Glutamatergic neuron (in vitro differentiated cells): ENCODE measurements at regions not wholly inside any gene's neighbourhood (a gene's known extent, or its start where the extent isn't known, plus 50 kb on each side); places are given as distances from the start of the nearest gene placed in this dataset.

ENCODE experiments used
- DNase-seq: peaks from one replicate; pipeline ENCODE4 v3.0.0; 2022
- H3K27ac Mint-ChIP-seq: one replicate; pipeline ENCODE4 v1.8.0; 2020; ENCODE audit warnings: mild to moderate bottlenecking, mixed read lengths, inconsistent platforms; ENCODE audit not compliant: unreplicated experiment
- H3K27me3 Mint-ChIP-seq: one replicate; pipeline ENCODE4 v1.8.0; 2020; ENCODE audit warnings: mild to moderate bottlenecking, moderate library complexity, mixed read lengths, inconsistent platforms; ENCODE audit not compliant: unreplicated experiment
- H3K36me3 Mint-ChIP-seq: one replicate; pipeline ENCODE4 v1.8.0; 2020; ENCODE audit warnings: mild to moderate bottlenecking, mixed read lengths, inconsistent platforms; ENCODE audit not compliant: unreplicated experiment
- H3K4me1 Mint-ChIP-seq: one replicate; pipeline ENCODE4 v1.8.0; 2020; ENCODE audit warnings: mild to moderate bottlenecking, low read depth, mixed read lengths, inconsistent platforms; ENCODE audit not compliant: unreplicated experiment
- H3K4me3 Mint-ChIP-seq: one replicate; pipeline ENCODE4 v1.8.0; 2020; ENCODE audit warnings: mild to moderate bottlenecking, mixed read lengths, inconsistent platforms; ENCODE audit not compliant: unreplicated experiment
- H3K9me3 Mint-ChIP-seq: one replicate; pipeline ENCODE4 v1.8.0; 2020; ENCODE audit warnings: mild to moderate bottlenecking, moderate library complexity, mixed read lengths, inconsistent platforms; ENCODE audit not compliant: unreplicated experiment
- TF ChIP-seq, protein P1 (sequence below): fragments of 200-600 bp; sonication (generic); IDR thresholded peaks from one replicate; pipeline ENCODE4 v1.5.0; 2021; ENCODE audit not compliant: partially characterized antibody, unreplicated experiment

DNA sequence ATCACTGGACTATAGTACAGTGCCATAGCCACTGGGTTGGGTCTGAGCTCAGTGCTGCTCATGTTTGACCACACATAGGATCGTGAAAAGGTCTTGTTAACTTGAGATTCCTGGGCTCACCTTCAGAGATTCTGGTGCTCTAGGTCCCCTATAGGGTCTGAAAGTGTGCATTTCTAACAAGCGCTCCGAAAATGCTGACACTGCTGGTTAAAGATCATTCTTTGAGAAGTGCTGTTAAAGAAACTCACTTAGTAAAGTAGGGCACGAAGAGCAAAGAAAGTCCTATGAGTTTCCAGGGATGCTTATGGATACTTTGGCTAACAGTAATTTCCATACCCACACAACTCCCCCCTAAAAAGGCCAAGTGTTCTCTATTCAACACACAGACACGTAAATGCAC lies 108.1 kb upstream of the PAX6 start:
- Mint-ChIP-seq H3K9me3 (no peaks in the 10 kb centered on the region), H3K27me3 (no peaks in the 10 kb centered on the region), H3K27ac (no peak overlapping the region), H3K4me1 (no peaks in the 10 kb centered on the region), H3K4me3 (no peak overlapping the region), H3K36me3 (no peaks in the 10 kb centered on the region)
- TF ChIP-seq, protein P1, sequence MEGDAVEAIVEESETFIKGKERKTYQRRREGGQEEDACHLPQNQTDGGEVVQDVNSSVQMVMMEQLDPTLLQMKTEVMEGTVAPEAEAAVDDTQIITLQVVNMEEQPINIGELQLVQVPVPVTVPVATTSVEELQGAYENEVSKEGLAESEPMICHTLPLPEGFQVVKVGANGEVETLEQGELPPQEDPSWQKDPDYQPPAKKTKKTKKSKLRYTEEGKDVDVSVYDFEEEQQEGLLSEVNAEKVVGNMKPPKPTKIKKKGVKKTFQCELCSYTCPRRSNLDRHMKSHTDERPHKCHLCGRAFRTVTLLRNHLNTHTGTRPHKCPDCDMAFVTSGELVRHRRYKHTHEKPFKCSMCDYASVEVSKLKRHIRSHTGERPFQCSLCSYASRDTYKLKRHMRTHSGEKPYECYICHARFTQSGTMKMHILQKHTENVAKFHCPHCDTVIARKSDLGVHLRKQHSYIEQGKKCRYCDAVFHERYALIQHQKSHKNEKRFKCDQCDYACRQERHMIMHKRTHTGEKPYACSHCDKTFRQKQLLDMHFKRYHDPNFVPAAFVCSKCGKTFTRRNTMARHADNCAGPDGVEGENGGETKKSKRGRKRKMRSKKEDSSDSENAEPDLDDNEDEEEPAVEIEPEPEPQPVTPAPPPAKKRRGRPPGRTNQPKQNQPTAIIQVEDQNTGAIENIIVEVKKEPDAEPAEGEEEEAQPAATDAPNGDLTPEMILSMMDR, result no peak
- no peak for DNase-seq

DNA sequence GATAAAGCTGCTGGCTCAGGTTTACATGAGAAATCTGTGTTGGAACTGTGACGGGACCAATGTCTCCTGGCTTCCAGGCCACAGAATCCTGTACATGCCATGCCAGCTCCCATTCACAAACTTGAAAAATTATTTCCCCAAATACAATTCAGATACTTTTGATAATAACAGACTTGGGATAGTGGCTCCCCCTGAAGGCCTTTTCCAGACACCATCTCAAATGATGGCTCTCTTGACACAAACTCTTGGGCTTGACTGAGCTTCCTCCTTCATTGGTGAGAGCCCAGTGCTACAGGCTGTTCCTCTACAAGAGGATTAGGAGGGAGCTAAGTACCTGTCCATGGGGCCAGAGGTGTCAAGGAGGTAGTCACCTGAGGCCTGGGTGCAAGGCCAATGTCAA lies 104.7 kb upstream of the PAX6 start:
- Mint-ChIP-seq H3K4me3 (no peak overlapping the region), H3K36me3 (no peaks in the 10 kb centered on the region), H3K27me3 (peaks cover 1% of the 10 kb centered on the region), H3K4me1 (no peaks in the 10 kb centered on the region), H3K27ac (no peak overlapping the region), H3K9me3 (no peaks in the 10 kb centered on the region)
- no peak for DNase-seq
- TF ChIP-seq, protein P1, result no peak

DNA sequence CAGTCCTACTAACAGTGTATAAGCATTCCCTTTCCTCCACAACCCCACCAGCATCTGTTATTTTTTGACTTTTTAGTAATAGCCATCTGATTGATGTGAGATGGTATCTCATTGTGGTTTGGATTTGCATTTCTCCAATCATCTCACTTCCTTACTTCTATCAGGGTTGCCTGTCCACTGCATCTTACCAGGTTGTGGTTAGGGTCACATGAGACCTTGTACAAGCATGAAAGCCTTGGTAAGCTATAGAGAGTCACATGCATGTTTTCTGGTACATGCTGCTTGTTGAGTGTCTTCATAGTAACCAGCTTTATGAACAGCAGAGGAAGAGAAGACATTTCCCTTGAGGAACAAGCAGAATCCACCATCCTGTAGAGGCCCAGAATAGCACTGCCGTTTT lies 102.9 kb upstream of the PAX6 start:
- no peaks in the 10 kb centered on the region for H3K36me3 Mint-ChIP-seq
- no peak for DNase-seq
- no peaks in the 10 kb centered on the region for H3K4me1 Mint-ChIP-seq
- no peak overlapping the region for H3K27ac Mint-ChIP-seq
- TF ChIP-seq, protein P1, result no peak
- H3K4me3 Mint-ChIP-seq, result no peak overlapping the region
- H3K9me3 Mint-ChIP-seq, result peaks cover 1% of the 10 kb centered on the region
- peaks cover 1% of the 10 kb centered on the region for H3K27me3 Mint-ChIP-seq

DNA sequence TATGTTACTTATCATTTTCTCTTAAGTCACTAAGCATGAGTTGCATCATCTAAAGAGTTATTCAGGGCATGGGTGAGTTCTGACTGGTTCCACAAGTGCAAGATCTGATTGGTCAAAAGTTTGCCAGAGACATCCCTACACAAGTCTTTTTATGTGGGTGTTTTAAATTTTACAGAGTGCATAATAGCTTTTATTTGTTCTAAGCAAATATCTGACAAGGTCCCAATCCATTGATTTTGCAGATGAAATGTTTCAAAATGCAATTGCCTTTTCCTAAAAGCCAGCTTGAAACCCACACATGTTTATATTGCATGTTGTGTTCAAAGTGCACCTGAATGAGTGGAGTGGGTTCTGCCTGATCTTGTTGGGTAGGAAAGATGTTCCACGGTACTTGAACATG lies 101.7 kb upstream of the PAX6 start:
- Mint-ChIP-seq H3K9me3 (peaks cover 2% of the 10 kb centered on the region), H3K36me3 (no peaks in the 10 kb centered on the region), H3K4me1 (no peaks in the 10 kb centered on the region), H3K27ac (no peak overlapping the region), H3K4me3 (no peak overlapping the region), H3K27me3 (peaks cover 1% of the 10 kb centered on the region)
- no peak for DNase-seq
- TF ChIP-seq, protein P1, result no peak

DNA sequence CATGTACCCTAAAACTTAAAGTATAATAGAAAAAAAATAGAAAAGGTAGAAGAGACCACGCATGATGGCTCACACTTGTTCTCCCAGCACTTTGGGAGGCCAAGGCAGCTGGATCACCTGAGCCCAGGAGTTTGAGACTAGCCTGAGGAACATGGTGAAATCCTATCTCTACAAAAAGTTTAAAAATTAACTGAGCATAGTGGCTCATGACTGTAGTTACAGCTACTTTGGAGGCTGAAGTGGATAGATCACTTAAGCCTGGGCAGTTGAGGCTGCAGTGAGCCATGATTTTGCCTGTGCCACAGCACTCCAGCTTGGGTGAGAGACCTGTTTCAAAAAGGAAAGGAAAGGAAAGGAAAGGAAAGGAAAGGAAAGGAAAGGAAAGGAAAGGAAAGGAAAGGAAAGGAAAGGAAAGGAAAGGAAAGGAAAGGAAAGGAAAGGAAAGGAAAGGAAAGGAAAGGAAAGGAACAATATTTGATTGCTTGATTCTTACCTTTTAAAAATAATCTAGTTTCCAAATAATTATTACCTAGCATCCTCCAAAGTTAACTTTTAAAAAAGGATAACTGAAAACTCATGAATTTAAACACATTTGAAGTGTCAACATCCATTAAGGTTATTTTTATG lies 99.9 kb upstream of the PAX6 start:
- TF ChIP-seq, protein P1, result no peak
- Mint-ChIP-seq H3K27ac (no peak overlapping the region), H3K4me1 (no peaks in the 10 kb centered on the region), H3K9me3 (peaks cover 2% of the 10 kb centered on the region), H3K4me3 (no peak overlapping the region), H3K27me3 (peaks cover 1% of the 10 kb centered on the region), H3K36me3 (peaks cover 7% of the 10 kb centered on the region)
- DNase-seq, result no peak
